Osteoblast (primary cell): ENCODE measurements at regions not wholly inside any gene's neighbourhood (a gene's known extent, or its start where the extent isn't known, plus 50 kb on each side); places are given as distances from the start of the nearest gene placed in this dataset.
"Not testable (repeated sequence)": the region's sequence is repeated elsewhere in the genome, so short reads cannot be mapped to it uniquely, and the experiment has no call there.

Experiments
- DNase-seq: peaks from one replicate; pipeline ENCODE4 v3.0.0; 2011; ENCODE audit warnings: low spot score, mixed read lengths; ENCODE audit not compliant: insufficient read length; ENCODE audit errors: missing footprints
- H2AFZ ChIP-seq: 2 replicates; pipeline ENCODE4 v1.6.0; 2011; ENCODE audit warnings: mild to moderate bottlenecking, low read length
- H3K27ac ChIP-seq: 2 replicates; pipeline ENCODE4 v1.5.1; 2011; ENCODE audit warnings: mild to moderate bottlenecking, low read depth, low read length, moderate library complexity
- H3K27me3 ChIP-seq: 2 replicates; pipeline ENCODE4 v1.6.0; 2012; ENCODE audit warnings: mild to moderate bottlenecking, control low read depth, inconsistent platforms, low read length, moderate library complexity; ENCODE audit not compliant: insufficient read depth
- H3K36me3 ChIP-seq: 2 replicates; pipeline ENCODE4 v1.5.1; 2011; ENCODE audit warnings: mild to moderate bottlenecking, low read length, control low read depth, moderate library complexity; ENCODE audit not compliant: insufficient read depth
- H3K4me1 ChIP-seq: 2 replicates; pipeline ENCODE4 v1.5.1; 2011; ENCODE audit warnings: mild to moderate bottlenecking, low read length, control low read depth, moderate library complexity; ENCODE audit not compliant: insufficient read depth
- H3K4me2 ChIP-seq: 2 replicates; pipeline ENCODE4 v1.6.0; 2011; ENCODE audit warnings: mild to moderate bottlenecking, low read length; ENCODE audit not compliant: insufficient read depth
- H3K4me3 ChIP-seq: fragments of 200-600 bp; sonication (generic); 3 replicates; pipeline ENCODE4 v1.5.1; 2012; ENCODE audit warnings: mild to moderate bottlenecking, low read length, inconsistent platforms; ENCODE audit not compliant: insufficient read depth
- H3K79me2 ChIP-seq: 2 replicates; pipeline ENCODE4 v1.6.0; 2012; ENCODE audit warnings: mild to moderate bottlenecking, low read length, control low read depth, inconsistent platforms; ENCODE audit not compliant: insufficient read depth
- H3K9me3 ChIP-seq: 2 replicates; pipeline ENCODE4 v1.5.1; 2011; ENCODE audit warnings: low read depth, low read length, control low read depth
- H4K20me1 ChIP-seq: 2 replicates; pipeline ENCODE4 v1.6.0; 2012; ENCODE audit warnings: mild to moderate bottlenecking, low read length, control low read depth; ENCODE audit not compliant: insufficient read depth
- TF ChIP-seq, protein P1 (sequence below): IDR thresholded peaks from 2 replicates; pipeline ENCODE4 v1.5.1; 2011; ENCODE audit warnings: mild to moderate bottlenecking, low read depth, low read length, moderate library complexity; ENCODE audit errors: extremely low read depth

DNA sequence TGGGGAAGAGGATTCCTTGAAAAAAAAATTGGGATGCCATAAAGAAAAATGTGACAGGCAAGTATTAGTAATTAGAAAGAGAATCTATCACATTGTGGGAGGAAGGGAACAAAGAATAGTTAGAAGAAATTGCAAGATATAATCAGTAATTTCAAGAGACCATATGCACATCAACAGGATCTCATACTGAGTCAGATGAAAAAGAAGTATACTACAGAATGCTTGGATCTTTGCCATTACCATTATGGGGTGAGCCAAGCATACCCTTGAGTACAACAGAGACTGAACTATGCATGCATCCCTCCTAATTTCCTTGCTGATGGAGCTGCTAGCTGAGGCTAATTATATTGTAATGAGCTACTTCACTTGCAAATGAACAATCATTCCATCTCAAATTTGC, 287.6 kb downstream of the PAPSS1 start:
- Histone ChIP-seq H3K79me2 (no peaks in the 10 kb centered on the region), H3K9me3 (no peaks in the 10 kb centered on the region), H3K27ac (no peak overlapping the region), H3K36me3 (no peaks in the 10 kb centered on the region), H2AFZ (no peak overlapping the region), H3K4me3 (no peak overlapping the region), H3K4me1 (no peaks in the 10 kb centered on the region), H3K4me2 (no peak overlapping the region), H3K27me3 (no peaks in the 10 kb centered on the region), H4K20me1 (no peaks in the 10 kb centered on the region)
- DNase-seq, result no peak
- TF ChIP-seq, protein P1, sequence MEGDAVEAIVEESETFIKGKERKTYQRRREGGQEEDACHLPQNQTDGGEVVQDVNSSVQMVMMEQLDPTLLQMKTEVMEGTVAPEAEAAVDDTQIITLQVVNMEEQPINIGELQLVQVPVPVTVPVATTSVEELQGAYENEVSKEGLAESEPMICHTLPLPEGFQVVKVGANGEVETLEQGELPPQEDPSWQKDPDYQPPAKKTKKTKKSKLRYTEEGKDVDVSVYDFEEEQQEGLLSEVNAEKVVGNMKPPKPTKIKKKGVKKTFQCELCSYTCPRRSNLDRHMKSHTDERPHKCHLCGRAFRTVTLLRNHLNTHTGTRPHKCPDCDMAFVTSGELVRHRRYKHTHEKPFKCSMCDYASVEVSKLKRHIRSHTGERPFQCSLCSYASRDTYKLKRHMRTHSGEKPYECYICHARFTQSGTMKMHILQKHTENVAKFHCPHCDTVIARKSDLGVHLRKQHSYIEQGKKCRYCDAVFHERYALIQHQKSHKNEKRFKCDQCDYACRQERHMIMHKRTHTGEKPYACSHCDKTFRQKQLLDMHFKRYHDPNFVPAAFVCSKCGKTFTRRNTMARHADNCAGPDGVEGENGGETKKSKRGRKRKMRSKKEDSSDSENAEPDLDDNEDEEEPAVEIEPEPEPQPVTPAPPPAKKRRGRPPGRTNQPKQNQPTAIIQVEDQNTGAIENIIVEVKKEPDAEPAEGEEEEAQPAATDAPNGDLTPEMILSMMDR, result no peak

DNA sequence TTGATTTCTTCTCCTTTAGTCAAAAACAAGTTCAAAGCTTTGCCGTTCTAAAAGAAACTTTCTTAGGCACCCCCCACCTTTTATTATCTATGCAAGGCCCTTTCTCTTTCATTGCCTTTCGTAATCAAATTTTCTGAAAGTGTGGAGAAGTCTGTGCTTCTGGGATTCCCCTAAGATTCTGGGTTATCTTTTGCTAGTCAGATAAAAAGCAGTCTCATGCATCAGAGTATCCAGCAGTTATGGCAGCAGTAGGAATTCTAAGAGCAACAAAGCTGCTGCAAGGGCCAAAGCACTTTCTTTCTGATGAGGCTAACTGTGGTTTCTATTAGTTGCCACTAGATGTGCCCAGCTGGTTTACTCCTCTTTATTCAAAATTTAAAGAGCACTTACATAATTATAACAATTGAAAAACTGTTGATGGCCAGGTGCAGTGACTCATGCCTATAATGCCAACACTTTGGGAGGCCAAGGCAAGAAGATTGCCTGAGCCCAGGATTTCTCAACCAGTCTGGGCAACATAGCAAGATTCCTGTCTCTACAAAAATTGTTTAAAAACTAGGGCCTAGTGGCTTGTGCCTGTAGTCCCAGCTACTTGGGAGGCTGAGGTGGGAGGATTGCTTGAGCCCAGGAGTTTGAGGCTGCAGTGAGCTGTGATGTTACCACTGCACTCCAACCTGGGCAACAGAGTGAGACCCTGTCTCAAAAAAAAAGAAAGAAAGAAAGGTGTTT, 296.2 kb downstream of the PAPSS1 start:
- H2AFZ ChIP-seq, result no peak overlapping the region
- H3K9me3 ChIP-seq, result no peaks in the 10 kb centered on the region
- no peak for DNase-seq
- TF ChIP-seq, protein P1, result no peak
- H3K27ac ChIP-seq, result no peak overlapping the region
- no peaks in the 10 kb centered on the region for H3K36me3 ChIP-seq
- no peaks in the 10 kb centered on the region for H4K20me1 ChIP-seq
- no peak overlapping the region for H3K4me2 ChIP-seq
- no peaks in the 10 kb centered on the region for H3K4me1 ChIP-seq
- H3K79me2 ChIP-seq, result no peaks in the 10 kb centered on the region
- no peaks in the 10 kb centered on the region for H3K27me3 ChIP-seq
- no peak overlapping the region for H3K4me3 ChIP-seq

DNA sequence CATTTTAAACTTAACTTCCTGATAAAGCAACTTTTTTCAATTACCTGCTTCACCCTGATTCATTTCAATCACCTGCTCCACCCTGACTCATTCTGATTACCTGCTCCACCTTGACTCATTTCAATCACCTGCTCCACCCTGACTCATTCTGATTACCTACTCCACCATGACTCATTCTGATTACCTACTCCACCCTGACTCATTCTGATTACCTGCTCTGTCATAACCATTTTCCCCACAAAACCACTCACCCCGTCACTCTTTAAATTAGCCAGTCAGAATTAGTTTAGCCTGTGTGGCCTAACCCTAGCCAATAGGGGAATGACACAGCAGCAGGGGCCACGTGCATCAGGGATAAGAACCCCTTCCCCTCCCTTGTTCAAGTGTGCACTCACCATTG, 300.5 kb downstream of the PAPSS1 start:
- H2AFZ ChIP-seq, H3K36me3 ChIP-seq, H4K20me1 ChIP-seq, H3K4me2 ChIP-seq, DNase-seq, H3K4me1 ChIP-seq, H3K79me2 ChIP-seq, H3K27ac ChIP-seq, H3K27me3 ChIP-seq, H3K4me3 ChIP-seq, H3K9me3 ChIP-seq: not testable (repeated sequence)

DNA sequence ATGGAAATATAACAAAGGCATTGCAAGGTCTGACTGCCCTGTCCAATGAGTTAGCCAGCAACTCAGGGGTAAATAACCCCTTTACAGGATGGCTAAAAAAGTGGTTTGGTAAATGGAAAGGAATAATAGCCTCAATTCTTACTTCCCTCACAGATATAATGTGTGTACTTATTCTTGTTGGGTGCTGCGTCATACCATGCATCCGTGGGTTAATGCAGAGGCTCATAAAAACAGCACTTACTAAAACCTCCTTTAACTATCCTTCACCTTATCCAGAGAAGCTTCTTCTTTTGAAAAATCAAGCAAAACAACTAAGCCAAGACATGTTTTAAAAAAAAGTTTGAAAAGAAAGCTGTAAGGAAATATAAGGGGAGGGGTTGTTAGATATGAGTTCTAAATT, 301.0 kb downstream of the PAPSS1 start:
- DNase-seq, result no peak
- H3K4me2 ChIP-seq, result no peak overlapping the region
- H4K20me1 ChIP-seq, result no peaks in the 10 kb centered on the region
- TF ChIP-seq, protein P1, result no peak
- no peaks in the 10 kb centered on the region for H3K9me3 ChIP-seq
- H3K4me1 ChIP-seq, result no peaks in the 10 kb centered on the region
- no peak overlapping the region for H3K27ac ChIP-seq
- no peaks in the 10 kb centered on the region for H3K36me3 ChIP-seq
- no peaks in the 10 kb centered on the region for H3K27me3 ChIP-seq
- H3K4me3 ChIP-seq, result no peak overlapping the region
- H3K79me2 ChIP-seq, result no peaks in the 10 kb centered on the region
- H2AFZ ChIP-seq, result no peak overlapping the region

DNA sequence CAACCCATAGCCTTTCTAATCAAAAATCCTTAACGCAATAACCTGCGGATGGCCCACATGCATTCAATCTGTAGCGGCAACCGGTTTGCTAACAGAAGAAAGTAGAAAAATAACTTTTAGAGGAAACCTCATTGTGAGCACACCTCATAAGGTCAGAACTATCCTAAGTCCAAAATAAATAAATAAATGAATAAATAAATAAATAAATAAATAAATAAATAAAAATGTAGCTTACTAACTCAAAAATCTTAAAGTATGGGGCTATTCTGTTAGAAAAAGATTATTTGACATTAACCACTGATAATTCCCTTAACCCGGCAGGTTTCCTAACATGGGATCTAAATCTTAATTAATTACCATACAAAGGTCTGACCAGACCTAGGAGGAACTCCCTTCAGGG, 304.5 kb downstream of the PAPSS1 start:
- H3K4me2 ChIP-seq, H4K20me1 ChIP-seq, H3K4me3 ChIP-seq, H3K27ac ChIP-seq, H3K79me2 ChIP-seq, H3K9me3 ChIP-seq, H3K36me3 ChIP-seq, H2AFZ ChIP-seq, H3K4me1 ChIP-seq, DNase-seq, H3K27me3 ChIP-seq: not testable (repeated sequence)

DNA sequence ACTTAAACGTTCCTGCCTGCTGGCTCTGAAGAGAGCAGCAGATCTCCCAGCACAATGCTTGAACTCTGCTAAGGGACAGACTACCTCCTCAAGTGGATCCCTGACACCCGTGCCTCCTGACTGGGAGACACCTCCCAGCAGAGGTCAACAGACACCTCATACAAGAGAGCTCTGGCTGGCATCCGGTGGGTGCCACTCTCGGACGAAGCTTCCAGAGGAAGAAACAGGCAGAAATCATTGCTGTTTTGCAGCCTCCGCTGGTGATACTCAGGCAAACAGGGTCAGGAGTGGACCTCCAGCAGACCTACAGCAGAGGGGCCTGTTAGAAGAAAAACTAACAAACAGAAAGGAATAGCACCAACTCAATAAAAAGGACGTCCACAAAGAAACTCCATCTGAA, 310.2 kb downstream of the PAPSS1 start:
- H3K79me2 ChIP-seq, H3K4me3 ChIP-seq, H3K27me3 ChIP-seq, H3K36me3 ChIP-seq, DNase-seq, H3K9me3 ChIP-seq, H4K20me1 ChIP-seq, H2AFZ ChIP-seq, H3K4me1 ChIP-seq, H3K4me2 ChIP-seq, H3K27ac ChIP-seq: not testable (repeated sequence)
